ENCODE measurements at regions not wholly inside any gene's neighbourhood (a gene's known extent, or its start where the extent isn't known, plus 50 kb on each side); places are given as distances from the start of the nearest gene placed in this dataset.
A peak's percentile ranks its signal among the peaks of the same experiment; 100 is the strongest.

DNA sequence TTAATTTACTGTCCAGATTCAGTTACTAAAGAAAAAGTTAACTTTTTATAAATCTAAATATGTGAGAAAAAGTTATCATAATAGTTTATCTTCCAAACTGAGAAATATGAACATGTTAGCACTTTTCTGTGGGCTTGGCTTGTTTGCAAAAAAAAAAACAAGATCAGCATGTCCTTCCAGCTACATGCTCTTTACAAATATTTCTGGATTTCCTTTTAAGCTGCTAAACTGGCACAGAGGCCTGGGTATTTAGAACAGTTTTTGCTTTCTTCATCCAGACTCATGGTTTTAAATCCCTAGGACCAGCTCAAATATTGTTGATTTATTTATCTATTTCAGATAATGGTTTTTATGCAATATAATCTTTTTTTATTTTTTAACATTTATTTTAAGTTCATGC is 1444.5 kb upstream of the FLRT2 start:
- TF ChIP-seq, protein P1, sequence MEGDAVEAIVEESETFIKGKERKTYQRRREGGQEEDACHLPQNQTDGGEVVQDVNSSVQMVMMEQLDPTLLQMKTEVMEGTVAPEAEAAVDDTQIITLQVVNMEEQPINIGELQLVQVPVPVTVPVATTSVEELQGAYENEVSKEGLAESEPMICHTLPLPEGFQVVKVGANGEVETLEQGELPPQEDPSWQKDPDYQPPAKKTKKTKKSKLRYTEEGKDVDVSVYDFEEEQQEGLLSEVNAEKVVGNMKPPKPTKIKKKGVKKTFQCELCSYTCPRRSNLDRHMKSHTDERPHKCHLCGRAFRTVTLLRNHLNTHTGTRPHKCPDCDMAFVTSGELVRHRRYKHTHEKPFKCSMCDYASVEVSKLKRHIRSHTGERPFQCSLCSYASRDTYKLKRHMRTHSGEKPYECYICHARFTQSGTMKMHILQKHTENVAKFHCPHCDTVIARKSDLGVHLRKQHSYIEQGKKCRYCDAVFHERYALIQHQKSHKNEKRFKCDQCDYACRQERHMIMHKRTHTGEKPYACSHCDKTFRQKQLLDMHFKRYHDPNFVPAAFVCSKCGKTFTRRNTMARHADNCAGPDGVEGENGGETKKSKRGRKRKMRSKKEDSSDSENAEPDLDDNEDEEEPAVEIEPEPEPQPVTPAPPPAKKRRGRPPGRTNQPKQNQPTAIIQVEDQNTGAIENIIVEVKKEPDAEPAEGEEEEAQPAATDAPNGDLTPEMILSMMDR (IDR thresholded peaks at IDR 0.05), result no peak
- TF ChIP-seq POLR2A (IDR thresholded peaks at IDR 0.05), result no peak
- Histone ChIP-seq H3K9me3 (replicated peaks in 1 of 3) (no peaks in the 10 kb centered on the region), H3K27me3 (no peaks in the 10 kb centered on the region), H3K4me1 (replicated peaks in 1 of 2) (peaks cover 0 to 3% of the 10 kb centered on the region in 2 donors), H3K4me3 (no peak overlapping the region), H3K36me3 (replicated peaks in 1 of 2) (no peaks in the 10 kb centered on the region), H3K27ac (no peak overlapping the region)
- no peak for DNase-seq
- intact Hi-C loops (cut with DNase I), result no loop called here

DNA sequence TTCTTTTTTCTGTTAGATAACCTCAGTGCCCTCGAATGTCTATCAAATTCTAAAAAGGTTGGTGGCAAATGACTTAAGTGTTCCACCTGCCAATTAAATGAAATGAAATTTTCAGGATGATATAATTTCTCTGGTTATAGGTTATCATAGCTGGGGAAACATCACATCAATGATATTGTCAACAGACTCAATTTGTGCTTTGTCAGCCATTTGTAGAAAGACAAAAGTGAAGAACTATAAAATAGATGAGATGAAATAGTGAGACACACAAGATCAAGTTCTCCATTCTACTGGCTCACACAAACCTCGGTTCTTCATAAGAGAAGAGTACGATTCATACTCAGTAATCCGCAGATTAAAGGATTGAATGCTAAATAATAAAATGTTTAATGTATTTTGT is 1443.2 kb upstream of the FLRT2 start:
- WGBS, 4 donors, result 81 to 86% (median 82%) methylated on average over 4 of the region's 4 CpGs
- no peak overlapping the region for H3K4me3 ChIP-seq
- TF ChIP-seq, protein P1 (IDR thresholded peaks at IDR 0.05), result no peak
- TF ChIP-seq POLR2A (IDR thresholded peaks at IDR 0.05), result no peak
- peaks cover 0 to 3% of the 10 kb centered on the region in 2 donors for H3K4me1 ChIP-seq (replicated peaks in 1 of 2)
- no peaks in the 10 kb centered on the region for H3K36me3 ChIP-seq (replicated peaks in 1 of 2)
- intact Hi-C loops (cut with DNase I), result no loop called here
- no peak overlapping the region for H3K27ac ChIP-seq
- H3K27me3 ChIP-seq, result no peaks in the 10 kb centered on the region
- no peaks in the 10 kb centered on the region for H3K9me3 ChIP-seq (replicated peaks in 1 of 3)
- DNase-seq, result no peak

DNA sequence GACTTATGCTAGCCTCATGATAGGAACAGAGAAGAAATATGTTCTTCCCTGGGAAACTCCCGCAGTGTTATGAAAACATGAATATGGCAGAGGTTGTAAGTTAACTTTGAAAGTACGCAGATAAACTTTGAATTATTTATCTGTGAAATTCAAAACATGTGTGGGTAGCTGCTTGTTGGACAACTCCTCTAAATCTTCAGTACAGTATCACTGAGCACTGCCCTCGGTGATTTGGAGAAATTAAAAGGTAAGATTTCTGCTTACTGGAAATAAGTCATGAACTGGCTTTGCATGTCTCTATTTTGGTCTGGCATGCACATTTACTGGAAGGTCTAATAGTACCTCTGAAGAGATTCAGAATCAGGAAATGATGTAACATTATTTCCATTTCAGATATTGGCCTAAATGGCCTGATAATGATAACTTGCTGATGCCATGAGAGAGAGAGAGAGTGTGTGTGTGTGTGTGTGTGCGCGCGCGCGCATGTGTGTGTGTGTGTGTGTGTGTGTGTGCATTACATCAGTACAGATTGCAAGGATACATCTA is 1441.9 kb upstream of the FLRT2 start:
- no peak for DNase-seq
- intact Hi-C loops (cut with DNase I), result no loop called here
- Histone ChIP-seq H3K36me3 (replicated peaks in 1 of 2) (no peaks in the 10 kb centered on the region), H3K27ac (no peak overlapping the region), H3K27me3 (no peaks in the 10 kb centered on the region), H3K9me3 (replicated peaks in 1 of 3) (no peaks in the 10 kb centered on the region), H3K4me1 (replicated peaks in 1 of 2) (peaks cover 0 to 3% of the 10 kb centered on the region in 2 donors), H3K4me3 (no peak overlapping the region)
- TF ChIP-seq POLR2A (IDR thresholded peaks at IDR 0.05), result no peak
- TF ChIP-seq, protein P1 (IDR thresholded peaks at IDR 0.05), result no peak
- WGBS, 4 donors, result 67 to 86% (median 84%) methylated on average over 8 of the region's 8 CpGs

DNA sequence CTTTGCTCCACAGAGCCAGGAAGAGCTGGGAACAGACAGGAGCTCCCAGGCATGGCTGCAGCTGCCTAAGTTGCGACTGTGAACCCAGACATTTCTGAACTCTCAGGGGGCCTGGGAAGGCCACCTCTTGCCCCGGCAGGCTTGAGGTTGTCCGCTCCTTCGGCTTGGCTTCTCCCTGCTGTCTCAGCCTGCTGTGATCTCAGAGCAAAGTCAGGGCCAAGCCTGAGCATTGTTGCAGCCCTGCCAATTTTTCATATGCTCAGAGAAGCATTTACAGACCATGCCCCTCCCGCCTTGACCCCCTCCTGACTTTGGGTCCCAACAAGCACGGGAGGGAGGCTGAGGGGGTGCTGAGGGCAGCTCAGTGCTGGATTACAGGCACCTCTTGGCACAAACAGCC is 1439.1 kb upstream of the FLRT2 start:
- no peaks in the 10 kb centered on the region for H3K36me3 ChIP-seq (replicated peaks in 1 of 2)
- intact Hi-C loops (cut with DNase I), result no loop called here
- no peak overlapping the region for H3K4me3 ChIP-seq
- DNase-seq, result peak in 1 of 7 donors; percentile 14
- no peaks in the 10 kb centered on the region for H3K9me3 ChIP-seq (replicated peaks in 1 of 3)
- WGBS, 4 donors, result 49 to 82% (median 77%) methylated on average over 4 to 6 of the region's 6 CpGs
- no peak for TF ChIP-seq POLR2A (IDR thresholded peaks at IDR 0.05)
- TF ChIP-seq, protein P1 (IDR thresholded peaks at IDR 0.05), result no peak
- no peaks in the 10 kb centered on the region for H3K4me1 ChIP-seq (replicated peaks in 1 of 2)
- H3K27ac ChIP-seq, result no peak overlapping the region
- no peaks in the 10 kb centered on the region for H3K27me3 ChIP-seq
